H1 (cell line): ENCODE measurements at regions not wholly inside any gene's neighbourhood (a gene's known extent, or its start where the extent isn't known, plus 50 kb on each side); places are given as distances from the start of the nearest gene placed in this dataset.

Experiments used
- CTCF ChIA-PET: fragments of 300-600 bp; sonication (Branson Sonifier 250); formaldehyde crosslinking; loops from one replicate; lab custom pipeline; 2021; ENCODE audit not compliant: partially characterized antibody; lab: Charles Lee
- POLR2A ChIA-PET: fragments of 300-600 bp; sonication (Branson Sonifier 250); formaldehyde crosslinking; loops from one replicate; lab custom pipeline; 2021; ENCODE audit warnings: inconsistent platforms; ENCODE audit not compliant: partially characterized antibody; lab: Charles Lee
- DNase-seq, 2 experiments: peaks; one replicate each; pipeline versions ENCODE4 v3.0.0 to v3.0.0-alpha.2; 2010 to 2022; ENCODE audit warnings: low spot score in 2 of 2, low read depth in 1 of 2, mixed read lengths in 1 of 2
- FAIRE-seq: peaks from 2 replicates; lab custom pipeline; 2011; peaks lifted over from hg19 to GRCh38; lab: Jason Lieb, UNC
- H2AFZ ChIP-seq: 2 replicates; pipeline ENCODE4 v1.8.1; 2012; ENCODE audit warnings: low read length, inconsistent platforms
- H2AK5ac ChIP-seq: 2 replicates; pipeline ENCODE4 v1.6.1; 2013; ENCODE audit warnings: low read depth, low read length
- H2BK120ac ChIP-seq: replicated peaks from 2 replicates; pipeline ENCODE3; 2013; ENCODE audit warnings: low read depth, low read length, inconsistent platforms
- H2BK12ac ChIP-seq: 2 replicates; pipeline ENCODE4 v1.6.1; 2013; ENCODE audit warnings: low read depth, low read length
- H2BK15ac ChIP-seq: 2 replicates; pipeline ENCODE4 v1.6.1; 2013; ENCODE audit warnings: low read length
- H2BK20ac ChIP-seq: 2 replicates; pipeline ENCODE4 v1.6.1; 2013; ENCODE audit warnings: low read length
- H2BK5ac ChIP-seq: 2 replicates; pipeline ENCODE4 v1.6.1; 2013; ENCODE audit warnings: low read depth, low read length
- H3K14ac ChIP-seq: 2 replicates; pipeline ENCODE4 v1.6.1; 2013; ENCODE audit warnings: inconsistent platforms; ENCODE audit not compliant: insufficient read length
- H3K18ac ChIP-seq: 2 replicates; pipeline ENCODE4 v1.6.1; 2013; ENCODE audit warnings: low read length; ENCODE audit errors: extremely low read depth
- H3K23ac ChIP-seq: 2 replicates; pipeline ENCODE4 v1.6.1; 2013; ENCODE audit warnings: inconsistent platforms; ENCODE audit not compliant: insufficient read length
- H3K23me2 ChIP-seq: 2 replicates; pipeline ENCODE4 v1.6.1; 2013; ENCODE audit warnings: low read depth, low read length
- H3K27ac ChIP-seq: 2 replicates; pipeline ENCODE4 v1.6.1; 2011; ENCODE audit warnings: low read depth, low read length, inconsistent platforms
- H3K27me3 ChIP-seq, 4 experiments: replicated peaks in 1 of 4; 1 replicate in 1 of 4; 2 replicates in 3 of 4; pipeline versions ENCODE4 v1.6.1 to v1.8.1; 2011 to 2013; ENCODE audit warnings: low read length in 3 of 4, mild to moderate bottlenecking in 3 of 4, inconsistent platforms in 2 of 4, mixed read lengths in 2 of 4, moderate library complexity in 1 of 4; ENCODE audit not compliant: control insufficient read depth in 3 of 4, insufficient read depth in 3 of 4; ENCODE audit errors: extremely low read depth in 1 of 4
- H3K36me3 ChIP-seq, 4 experiments: 2 replicates each; pipeline versions ENCODE4 v1.6.1 to v1.8.1; 2011 to 2013; ENCODE audit warnings: mild to moderate bottlenecking in 4 of 4, low read length in 3 of 4, moderate library complexity in 2 of 4, control low read depth in 1 of 4, inconsistent platforms in 1 of 4; ENCODE audit not compliant: insufficient read depth in 4 of 4, control insufficient read depth in 2 of 4
- H3K4ac ChIP-seq: replicated peaks from 2 replicates; pipeline ENCODE3; 2013; ENCODE audit warnings: low read length, low read depth, mixed read lengths, inconsistent platforms; ENCODE audit not compliant: insufficient read length
- H3K4me1 ChIP-seq, 4 experiments: replicated peaks in 1 of 4; 1 replicate in 1 of 4; 2 replicates in 3 of 4; pipeline versions ENCODE4 v1.6.1 to v1.8.1; 2011 to 2013; ENCODE audit warnings: low read length in 3 of 4, inconsistent platforms in 2 of 4, mixed read lengths in 1 of 4; ENCODE audit not compliant: insufficient read depth in 4 of 4, control insufficient read depth in 3 of 4
- H3K4me2 ChIP-seq, 2 experiments: 2 replicates each; pipeline versions ENCODE4 v1.6.1 to v1.8.1; 2011 to 2013; ENCODE audit warnings: low read depth in 2 of 2, low read length in 2 of 2, control low read depth in 1 of 2, inconsistent platforms in 1 of 2, mild to moderate bottlenecking in 1 of 2; ENCODE audit not compliant: insufficient read depth in 1 of 2
- H3K4me3 ChIP-seq, 4 experiments: fragments of 200-600, 300-600 bp in 1 of 4; sonication (generic), shearing (Covaris generic), sonication (Bioruptor Twin) in 1 of 4; 2 replicates each; pipeline versions ENCODE4 v1.5.1 to v1.8.1; 2011 to 2016; ENCODE audit warnings: low read length in 4 of 4, low read depth in 3 of 4, control low read depth in 2 of 4, inconsistent platforms in 2 of 4, mild to moderate bottlenecking in 2 of 4, mixed read lengths in 1 of 4, moderate library complexity in 1 of 4; ENCODE audit not compliant: insufficient read depth in 2 of 4; ENCODE audit errors: extremely low read depth in 1 of 4
- H3K56ac ChIP-seq: replicated peaks from 2 replicates; pipeline ENCODE3; 2013; ENCODE audit warnings: low read depth, mild to moderate bottlenecking, mixed read lengths, low read length, inconsistent platforms; ENCODE audit not compliant: insufficient read length
- H3K79me1 ChIP-seq: 2 replicates; pipeline ENCODE4 v1.6.1; 2013; ENCODE audit warnings: low read depth, low read length, control low read depth
- H3K79me2 ChIP-seq, 2 experiments: 2 replicates each; pipeline versions ENCODE4 v1.6.1 to v1.8.1; 2012 to 2013; ENCODE audit warnings: low read length in 2 of 2, mild to moderate bottlenecking in 2 of 2, inconsistent platforms in 1 of 2; ENCODE audit not compliant: insufficient read depth in 2 of 2, control insufficient read depth in 1 of 2
- H3K9ac ChIP-seq, 4 experiments: replicated peaks in 1 of 4; 1 replicate in 1 of 4; 2 replicates in 3 of 4; pipeline versions ENCODE4 v1.6.1 to v1.8.1; 2011 to 2013; ENCODE audit warnings: low read depth in 3 of 4, low read length in 3 of 4, control low read depth in 2 of 4, mild to moderate bottlenecking in 2 of 4, moderate library complexity in 2 of 4, inconsistent platforms in 1 of 4; ENCODE audit errors: extremely low read depth in 1 of 4
- H3K9me3 ChIP-seq, 2 experiments: 2 replicates each; pipeline versions ENCODE4 v1.6.1 to v1.8.1; 2012 to 2013; ENCODE audit warnings: mild to moderate bottlenecking in 2 of 2, moderate library complexity in 2 of 2, control low read depth in 1 of 2, inconsistent platforms in 1 of 2, low read depth in 1 of 2, low read length in 1 of 2, mixed read lengths in 1 of 2; ENCODE audit not compliant: insufficient read depth in 2 of 2
- H4K20me1 ChIP-seq, 2 experiments: replicated peaks in 1 of 2; 2 replicates each; pipeline versions ENCODE3 to v1.8.1; 2011 to 2013; ENCODE audit warnings: inconsistent platforms in 2 of 2, low read length in 2 of 2, mild to moderate bottlenecking in 1 of 2; ENCODE audit not compliant: insufficient read depth in 2 of 2, control insufficient read depth in 1 of 2
- H4K5ac ChIP-seq: 2 replicates; pipeline ENCODE4 v1.6.1; 2013; ENCODE audit warnings: low read length, low read depth, mixed read lengths, inconsistent platforms; ENCODE audit not compliant: insufficient read length
- H4K8ac ChIP-seq: 2 replicates; pipeline ENCODE4 v1.8.0; 2013; ENCODE audit warnings: mild to moderate bottlenecking, moderate library complexity, low read length, inconsistent platforms; ENCODE audit not compliant: insufficient read depth; ENCODE audit errors: extremely low read depth
- H4K91ac ChIP-seq: replicated peaks from 2 replicates; pipeline ENCODE3; 2013; ENCODE audit warnings: low read length, mixed read lengths, inconsistent platforms; ENCODE audit not compliant: insufficient read length
- EZH2 ChIP-seq: fragments of 200-600 bp; sonication (generic); IDR thresholded peaks from 2 replicates; pipeline ENCODE4 v1.7.1; 2012; ENCODE audit warnings: low read depth, mild to moderate bottlenecking, moderate library complexity, low read length, inconsistent platforms; ENCODE audit not compliant: severe bottlenecking
- TAF1 ChIP-seq: IDR thresholded peaks from 2 replicates; pipeline ENCODE4 v1.6.1; 2011; ENCODE audit warnings: mild to moderate bottlenecking, low read depth, low read length
- WGBS, 2 experiments: shearing (Covaris generic) in 1 of 2; methylation state at CpG; one replicate each; pipeline versions ENCODE4 v1.1.6 to v1.1.7; 2013 to 2015; ENCODE audit warnings: low lambda C conversion rate in 2 of 2, mixed read lengths in 2 of 2, inconsistent platforms in 1 of 2, low coverage in 1 of 2, missing lambda C conversion rate in 1 of 2; ENCODE audit not compliant: insufficient replicate concordance in 2 of 2, insufficient coverage in 1 of 2, insufficient read length in 1 of 2; ENCODE audit errors: extremely low coverage in 1 of 2, missing lambda C conversion rate in 1 of 2; 5-methylcytosine and 5-hydroxymethylcytosine counted together

DNA sequence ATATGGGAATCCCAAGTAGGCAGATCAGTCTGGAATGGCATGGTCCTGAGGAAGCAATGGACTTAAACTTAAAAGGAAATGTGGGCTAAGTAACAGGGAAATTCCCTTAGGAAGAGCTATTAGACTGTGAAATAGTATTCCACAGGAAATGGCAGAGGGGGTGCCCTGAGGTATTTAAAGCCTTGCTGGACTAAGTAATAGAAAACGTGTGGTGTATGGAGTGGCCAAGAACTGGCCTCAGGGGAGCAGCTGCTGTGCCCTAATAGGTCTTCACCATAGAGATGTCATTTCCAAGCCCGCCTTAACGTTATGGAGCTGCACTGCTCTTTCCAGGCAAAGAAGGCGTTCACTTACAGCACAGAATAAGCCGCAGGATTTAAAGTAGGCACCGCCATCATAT is 365.2 kb upstream of the ZMIZ1 start:
- Histone ChIP-seq H3K56ac (no peak overlapping the region), H2AFZ (no peak overlapping the region), H4K8ac (no peak overlapping the region), H3K4me3 (no peak overlapping the region), H3K9ac (no peak overlapping the region), H3K79me2 (no peaks in the 10 kb centered on the region), H3K18ac (no peak overlapping the region), H3K27ac (no peak overlapping the region), H2BK12ac (no peak overlapping the region), H3K4ac (no peak overlapping the region), H3K27me3 (no peaks in the 10 kb centered on the region), H4K5ac (no peak overlapping the region), H2AK5ac (no peak overlapping the region), H2BK120ac (no peak overlapping the region), H3K79me1 (no peaks in the 10 kb centered on the region; the same call in 1 of the 2 replicates), H3K4me2 (no peak overlapping the region), H3K23me2 (no peaks in the 10 kb centered on the region), H2BK5ac (no peak overlapping the region), H3K23ac (no peak overlapping the region), H3K36me3 (no peaks in the 10 kb centered on the region), H3K9me3 (no peaks in the 10 kb centered on the region), H4K20me1 (no peaks in the 10 kb centered on the region), H2BK15ac (no peak overlapping the region), H3K4me1 (no peaks in the 10 kb centered on the region), H4K91ac (no peak overlapping the region), H2BK20ac (no peak overlapping the region), H3K14ac (no peak overlapping the region)
- no peak for DNase-seq
- 92% methylated on average over 6 of the region's 6 CpGs; no CpG with 5 or more reads in 1 of the 2 experiments for WGBS, 2 experiments
- CTCF ChIA-PET: interaction anchor here (1.1 kb wide), 1 partner anchor 11 kb away, joined by 5 read pairs; no protein-coding TSS in a partner anchor
- POLR2A ChIA-PET: no interaction called here
- FAIRE-seq: no peak
- no peak for TF ChIP-seq EZH2
- no peak for TF ChIP-seq TAF1
